Liver (tissue), 3 donors: ENCODE measurements at regions not wholly inside any gene's neighbourhood (a gene's known extent, or its start where the extent isn't known, plus 50 kb on each side); places are given as distances from the start of the nearest gene placed in this dataset.

Experiments used
- CTCF ChIP-seq: fragments of 150-350 bp; IDR thresholded peaks from 2 replicates; pipeline ENCODE4 v1.5.1; 2017; ENCODE audit warnings: improper control_type of control experiment, low read depth, low read length; ENCODE audit not compliant: missing input control
- HNF4G ChIP-seq: IDR thresholded peaks from 2 replicates; pipeline ENCODE4 v1.6.1; 2016; ENCODE audit warnings: antibody characterized with exemption
- RAD21 ChIP-seq, 2 donors: IDR thresholded peaks; 2 replicates each; pipeline ENCODE4 v1.6.1; 2016; ENCODE audit warnings: antibody characterized with exemption in 2 of 2, mild to moderate bottlenecking in 2 of 2
- SP1 ChIP-seq: IDR thresholded peaks from 2 replicates; pipeline ENCODE4 v1.6.1; 2018; ENCODE audit warnings: antibody characterized with exemption, mild to moderate bottlenecking
- donor health status: healthy.
- donor health status: healthy.

GRCh38 chrX:46294234-46294633 is 251.0 kb downstream of the ZNF674 start:
- no peak for TF ChIP-seq CTCF
- no peak for TF ChIP-seq SP1
- no peak for TF ChIP-seq HNF4G
- TF ChIP-seq RAD21 (IDR thresholded peaks at IDR 0.05) = no peak
